A172 (cell line): ENCODE measurements at regions not wholly inside any gene's neighbourhood (a gene's known extent, or its start where the extent isn't known, plus 50 kb on each side); places are given as distances from the start of the nearest gene placed in this dataset.

Experiments used
- DNase-seq: peaks from one replicate; pipeline ENCODE4 v3.0.0-alpha.2; 2015; ENCODE audit warnings: low spot score

- no peak for DNase-seq
Measured at GRCh38 chr18:78330766-78331165, 648.9 kb upstream of the SALL3 start.

- no peak for DNase-seq
Measured at GRCh38 chr18:78352910-78353309, 626.7 kb upstream of the SALL3 start.

- no peak for DNase-seq
Measured at GRCh38 chr18:78362198-78362597, 617.4 kb upstream of the SALL3 start.

- DNase-seq: no peak
Measured at GRCh38 chr18:78363556-78364387, 615.8 kb upstream of the SALL3 start.

DNA sequence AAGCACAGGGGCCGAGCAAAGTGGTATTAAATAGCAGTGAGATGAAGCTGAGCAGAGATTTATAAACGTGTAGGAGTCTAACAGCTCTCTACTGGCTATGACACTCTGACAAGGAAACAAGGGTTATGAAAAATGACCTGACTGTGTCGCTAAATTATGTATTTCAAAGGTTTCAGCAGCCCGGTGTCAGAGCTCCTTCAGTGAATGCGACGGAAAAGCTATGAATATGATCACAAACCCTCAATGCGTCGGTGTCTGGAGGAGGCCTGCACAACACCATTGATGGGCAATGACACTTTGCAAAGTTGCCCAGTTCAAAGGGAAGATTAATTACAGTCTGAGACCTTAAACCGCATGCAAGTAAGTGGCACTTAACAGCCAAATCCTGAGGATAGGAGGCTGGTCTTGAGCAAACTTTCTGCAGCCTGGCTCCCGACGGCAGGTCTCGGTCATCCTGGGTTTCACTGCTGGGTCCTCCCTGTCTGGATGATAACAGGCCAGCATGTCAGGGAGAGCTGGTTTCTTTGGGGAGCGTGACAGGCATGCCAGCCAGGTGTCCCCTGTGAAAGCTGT, 615.1 kb upstream of the SALL3 start:
- DNase-seq: no peak

GRCh38 chr18:78367996-78368395, 611.6 kb upstream of the SALL3 start:
- no peak for DNase-seq

GRCh38 chr18:78368726-78369125, 610.9 kb upstream of the SALL3 start:
- no peak for DNase-seq

GRCh38 chr18:78376046-78376445, 603.6 kb upstream of the SALL3 start:
- no peak for DNase-seq

DNA sequence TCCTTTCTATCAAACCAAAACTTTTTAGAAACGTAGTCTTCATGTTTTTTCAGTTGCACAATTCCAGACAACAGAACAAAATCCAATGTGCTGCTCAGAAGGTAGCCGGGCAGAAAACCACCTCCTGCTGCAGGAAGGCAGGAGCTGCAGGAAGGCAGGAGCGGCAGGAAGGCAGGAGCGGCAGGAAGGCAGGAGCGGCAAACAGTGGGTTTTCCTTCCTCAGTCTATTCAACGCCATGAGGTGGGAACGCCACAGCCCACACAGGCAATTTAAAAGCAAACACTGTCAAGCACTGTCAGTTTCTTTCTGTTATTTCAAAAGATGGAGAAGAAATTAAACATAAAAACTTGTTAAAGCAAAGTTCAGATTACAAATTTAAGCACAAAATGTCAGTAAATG, 601.2 kb upstream of the SALL3 start:
- no peak for DNase-seq

DNA sequence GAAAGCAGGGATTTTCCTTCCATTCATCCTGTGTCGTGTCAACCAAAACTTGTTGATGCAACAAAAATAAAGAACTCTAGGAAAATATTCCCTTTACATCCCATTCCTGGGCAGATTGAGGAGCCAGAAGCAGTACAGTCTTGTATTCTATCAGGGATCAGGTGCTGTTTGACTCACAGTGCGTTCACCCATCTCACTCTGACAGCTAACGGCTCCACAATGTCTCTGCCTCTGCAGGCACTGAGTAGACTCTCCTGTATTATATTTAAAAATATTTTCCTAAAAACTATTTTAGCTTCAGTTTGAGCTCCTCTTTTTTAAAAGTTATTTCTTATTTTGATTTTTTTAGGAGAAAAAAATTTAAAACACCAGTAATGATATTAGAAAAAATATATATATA, 600.6 kb upstream of the SALL3 start:
- no peak for DNase-seq

- no peak for DNase-seq
Measured at GRCh38 chr18:78390348-78390951, 589.2 kb upstream of the SALL3 start.

DNA sequence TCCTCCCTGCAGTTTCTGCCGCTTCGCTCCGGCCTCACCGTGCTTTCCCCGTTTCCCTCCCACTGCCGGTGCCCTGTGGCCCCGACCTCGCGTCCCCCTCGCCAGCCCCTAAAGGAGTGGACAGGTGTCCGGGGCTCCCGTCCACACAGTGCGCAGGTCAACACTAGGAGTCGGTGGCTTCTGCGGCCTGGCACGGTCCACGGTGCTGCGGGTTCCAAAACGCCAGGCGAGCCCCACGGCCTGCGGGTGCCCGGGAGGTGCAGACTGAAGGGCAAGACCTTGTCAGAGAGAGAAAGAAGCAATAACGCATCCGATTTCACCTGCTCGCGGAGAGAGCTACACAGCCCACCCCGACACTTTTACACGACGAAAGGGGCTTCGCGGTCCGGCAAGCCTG, 588.7 kb upstream of the SALL3 start:
- no peak for DNase-seq

DNA sequence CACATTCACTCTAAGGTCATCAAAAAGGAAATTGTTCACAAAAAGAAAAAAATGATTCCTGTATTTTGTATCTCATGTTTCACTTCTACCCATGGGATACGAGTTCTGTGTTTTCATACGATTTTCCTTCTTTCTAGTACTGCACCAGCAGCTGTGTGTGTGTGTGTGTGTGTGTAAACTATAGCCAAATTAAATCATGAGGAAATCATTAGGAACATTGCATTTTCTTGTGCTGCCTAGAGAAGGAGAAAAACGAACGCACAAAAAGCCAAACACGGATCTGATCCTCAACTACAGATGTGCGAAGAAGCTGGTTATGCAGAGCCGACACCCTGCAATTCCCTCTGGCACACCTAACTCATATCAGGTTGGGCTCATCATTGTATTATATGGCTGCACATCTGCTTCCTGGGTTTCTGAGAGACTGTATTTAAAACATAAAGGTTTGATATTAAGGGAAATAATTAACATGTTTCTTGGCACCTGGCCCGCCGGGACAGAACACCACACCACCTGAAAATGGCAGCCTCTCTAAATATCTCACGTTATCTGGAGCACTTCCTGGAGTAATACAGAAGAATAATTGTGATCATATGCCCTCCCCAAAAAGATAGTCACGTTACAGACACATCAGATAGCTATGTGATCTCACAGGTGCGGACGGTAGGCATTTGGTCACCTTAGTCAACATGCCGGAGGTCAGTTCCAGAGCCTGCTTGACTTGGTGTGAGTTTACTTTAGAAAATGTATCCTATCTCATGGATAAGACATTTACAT, 586.3 kb upstream of the SALL3 start:
- DNase-seq: no peak

DNA sequence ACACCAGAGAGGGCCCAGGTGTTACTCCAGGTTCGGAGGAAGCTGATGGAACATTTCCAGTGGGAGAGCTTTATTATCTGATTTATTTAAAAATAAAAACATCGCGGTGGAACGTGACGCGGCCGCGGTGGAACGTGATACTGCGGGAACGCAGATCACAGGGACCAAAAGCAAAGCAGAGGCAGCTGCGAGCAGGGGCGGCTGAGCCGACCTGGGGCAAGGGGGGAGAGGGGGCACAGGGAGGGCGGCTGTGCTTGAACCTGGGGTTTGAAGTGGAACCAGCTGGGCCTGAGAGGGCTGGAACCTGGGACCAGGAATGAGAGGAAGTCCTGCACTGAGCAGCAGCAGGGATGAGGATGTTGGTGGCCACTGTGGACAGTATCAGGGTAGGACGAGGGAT, 583.5 kb upstream of the SALL3 start:
- DNase-seq: no peak

GRCh38 chr18:78396756-78397155, 582.9 kb upstream of the SALL3 start:
- no peak for DNase-seq

- DNase-seq: no peak
Measured at GRCh38 chr18:78399992-78400503, 579.6 kb upstream of the SALL3 start.

- DNase-seq: no peak
Measured at GRCh38 chr18:78402440-78402839, 577.2 kb upstream of the SALL3 start.

GRCh38 chr18:78402966-78403365, 576.7 kb upstream of the SALL3 start:
- no peak for DNase-seq

DNA sequence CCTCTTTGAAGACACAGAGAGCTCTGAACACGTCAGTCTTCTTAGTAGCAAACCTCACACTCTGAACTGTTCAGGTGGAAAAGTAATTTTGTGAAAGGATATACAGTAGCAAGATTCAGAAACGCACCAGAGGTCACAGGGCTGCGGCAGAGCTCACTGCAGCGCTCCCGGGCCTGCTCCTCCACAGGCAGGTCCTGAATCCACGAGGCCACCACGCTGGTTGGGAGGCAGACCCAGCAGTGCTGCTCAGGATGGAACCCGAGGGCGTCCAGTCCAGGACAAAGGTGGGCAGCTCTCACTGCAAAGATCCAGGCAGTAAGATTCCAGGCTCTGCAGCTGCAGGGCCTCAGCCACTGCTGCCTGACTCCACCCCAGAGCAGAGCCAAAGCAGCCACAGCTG, 576.2 kb upstream of the SALL3 start:
- no peak for DNase-seq

DNA sequence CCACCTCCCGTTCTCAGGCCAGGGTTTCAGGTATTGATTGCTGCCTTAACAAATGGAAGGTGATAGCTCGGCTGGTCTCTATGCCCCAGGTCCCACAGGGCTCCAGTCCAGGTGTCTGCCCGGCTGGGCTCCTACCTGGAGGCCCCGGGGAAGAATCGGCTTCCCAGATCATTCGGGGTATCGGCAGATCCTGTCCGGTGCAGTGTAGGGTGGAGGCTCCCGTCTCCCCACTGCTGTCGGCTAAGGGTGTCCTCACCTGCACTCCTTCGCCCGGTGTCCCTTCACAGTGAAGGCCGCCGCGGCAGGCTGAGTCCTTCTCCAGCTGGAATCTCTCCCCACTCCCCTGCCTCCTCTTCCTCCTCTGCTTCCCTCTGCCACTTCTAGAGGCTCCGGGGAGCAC, 573.9 kb upstream of the SALL3 start:
- no peak for DNase-seq

GRCh38 chr18:78406743-78407465, 572.7 kb upstream of the SALL3 start:
- DNase-seq: no peak

DNA sequence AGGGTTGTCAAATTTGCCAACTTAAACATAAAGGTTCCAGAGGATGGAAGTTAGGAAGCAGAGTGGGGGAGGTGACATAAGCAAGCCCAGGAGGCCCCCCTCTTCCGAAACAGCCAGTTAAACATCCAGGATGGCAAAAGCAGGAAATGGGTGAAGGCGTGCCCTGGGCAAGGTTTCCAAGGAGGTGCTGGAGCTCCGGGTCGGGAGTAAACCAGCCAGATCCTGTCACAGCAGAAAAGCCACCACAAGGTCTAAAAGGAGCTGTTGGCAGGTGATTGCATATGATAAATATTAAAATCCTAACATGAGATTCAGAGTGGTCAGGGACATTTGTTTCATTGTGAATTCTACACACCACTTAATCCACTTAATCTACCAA, 572.2 kb upstream of the SALL3 start:
- no peak for DNase-seq
